AG04449 (cell line): ENCODE measurements at regions not wholly inside any gene's neighbourhood (a gene's known extent, or its start where the extent isn't known, plus 50 kb on each side); places are given as distances from the start of the nearest gene placed in this dataset.
"Not testable (repeated sequence)": the region's sequence is repeated elsewhere in the genome, so short reads cannot be mapped to it uniquely, and the experiment has no call there.

Experiments used
- CTCF ChIA-PET: fragments of 350-600 bp; formaldehyde crosslinking; extraction: SDS; loops from one replicate; lab custom pipeline; 2021; ENCODE audit warnings: antibody characterized with exemption; lab: Yijun Ruan, JAX
- POLR2A ChIA-PET: fragments of 400-600, 350-600 bp; formaldehyde crosslinking; extraction: SDS; loops from one replicate; lab custom pipeline; 2020; ENCODE audit warnings: antibody characterized with exemption, inconsistent platforms; lab: Yijun Ruan, JAX
- DNase-seq: peaks from one replicate; pipeline ENCODE4 v3.0.0-alpha.2; 2010; ENCODE audit warnings: low read depth, low spot score
- H3K4me3 ChIP-seq: 2 replicates; pipeline ENCODE4 v1.5.1; 2011; ENCODE audit warnings: low read depth, mild to moderate bottlenecking, control low read depth, low read length
- TF ChIP-seq, protein P1 (sequence below): IDR thresholded peaks from one replicate; pipeline ENCODE4 v1.5.1; 2011; ENCODE audit warnings: mild to moderate bottlenecking, moderate library complexity, low read length, control low read depth, inconsistent platforms; ENCODE audit not compliant: insufficient read depth; ENCODE audit errors: missing control alignments

DNA sequence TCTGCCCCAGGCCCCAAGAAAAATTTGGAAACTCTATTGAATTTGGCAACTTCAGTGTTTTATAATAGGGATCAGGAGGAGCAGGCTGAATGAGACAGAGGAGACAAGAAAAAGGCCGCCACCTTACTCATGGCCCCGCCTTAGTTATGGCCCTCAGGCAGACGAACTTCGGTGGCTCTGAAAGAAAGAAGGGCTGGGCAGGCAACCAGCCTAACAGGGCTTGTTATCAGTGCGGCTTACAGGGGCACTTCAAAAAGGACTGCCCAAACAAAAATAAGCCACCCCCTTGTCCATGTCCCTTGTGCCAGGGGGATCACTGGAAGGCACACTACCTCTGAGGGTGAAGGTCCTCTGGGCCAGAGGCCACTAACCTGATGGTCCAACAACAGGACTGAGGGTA is 146.3 kb upstream of the ATF7IP start:
- CTCF ChIA-PET: no interaction called here

DNA sequence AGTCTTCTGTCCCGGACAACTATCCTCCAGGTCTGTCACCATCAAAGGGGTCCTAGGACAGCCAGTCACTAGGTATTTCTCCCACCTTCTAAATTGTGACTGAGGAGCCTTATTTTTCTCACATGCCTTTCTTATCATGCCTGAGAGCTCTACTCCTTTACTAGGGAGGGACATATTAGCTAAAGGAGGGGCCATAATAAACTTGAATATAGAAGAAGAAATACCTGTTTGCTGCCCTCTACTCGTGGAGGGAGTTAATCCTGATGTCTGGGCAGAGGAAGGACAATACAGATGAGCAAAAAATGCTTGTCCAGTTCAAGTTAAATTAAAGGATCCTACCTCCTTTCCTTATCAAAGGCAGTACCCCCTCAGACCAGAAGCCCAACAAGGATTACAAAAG is 145.8 kb upstream of the ATF7IP start:
- POLR2A ChIA-PET: not testable (repeated sequence)

More for the DNA sequence above, 146.3 kb upstream of the ATF7IP start:
- POLR2A ChIA-PET: no interaction called here
- TF ChIP-seq, protein P1, sequence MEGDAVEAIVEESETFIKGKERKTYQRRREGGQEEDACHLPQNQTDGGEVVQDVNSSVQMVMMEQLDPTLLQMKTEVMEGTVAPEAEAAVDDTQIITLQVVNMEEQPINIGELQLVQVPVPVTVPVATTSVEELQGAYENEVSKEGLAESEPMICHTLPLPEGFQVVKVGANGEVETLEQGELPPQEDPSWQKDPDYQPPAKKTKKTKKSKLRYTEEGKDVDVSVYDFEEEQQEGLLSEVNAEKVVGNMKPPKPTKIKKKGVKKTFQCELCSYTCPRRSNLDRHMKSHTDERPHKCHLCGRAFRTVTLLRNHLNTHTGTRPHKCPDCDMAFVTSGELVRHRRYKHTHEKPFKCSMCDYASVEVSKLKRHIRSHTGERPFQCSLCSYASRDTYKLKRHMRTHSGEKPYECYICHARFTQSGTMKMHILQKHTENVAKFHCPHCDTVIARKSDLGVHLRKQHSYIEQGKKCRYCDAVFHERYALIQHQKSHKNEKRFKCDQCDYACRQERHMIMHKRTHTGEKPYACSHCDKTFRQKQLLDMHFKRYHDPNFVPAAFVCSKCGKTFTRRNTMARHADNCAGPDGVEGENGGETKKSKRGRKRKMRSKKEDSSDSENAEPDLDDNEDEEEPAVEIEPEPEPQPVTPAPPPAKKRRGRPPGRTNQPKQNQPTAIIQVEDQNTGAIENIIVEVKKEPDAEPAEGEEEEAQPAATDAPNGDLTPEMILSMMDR: no peak
- DNase-seq: no peak
- no peak overlapping the region for H3K4me3 ChIP-seq

DNA sequence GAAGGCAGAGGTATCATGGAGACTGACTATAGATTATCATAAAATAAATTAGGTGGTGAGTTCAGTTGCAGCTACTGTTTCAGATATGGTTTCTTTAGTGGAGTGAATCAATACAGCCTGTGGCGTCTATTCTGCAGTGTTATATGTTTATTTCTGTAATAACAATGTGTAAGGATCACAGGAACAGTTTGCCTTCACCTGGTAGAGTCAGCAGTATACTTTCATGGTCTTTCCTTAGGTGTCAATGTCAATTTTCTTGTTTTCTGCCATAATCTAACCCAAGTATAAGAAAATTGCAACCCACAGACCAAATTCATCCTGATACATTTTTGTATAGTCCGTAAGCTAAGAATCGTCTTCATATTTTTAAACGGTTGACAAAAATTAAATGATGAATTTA is 140.4 kb upstream of the ATF7IP start:
- H3K4me3 ChIP-seq: no peak overlapping the region
- CTCF ChIA-PET: interaction anchor here (0.8 to 1.2 kb wide), 2 partner anchors 13 to 58 kb away, joined by 3 to 5 read pairs; no protein-coding TSS in a partner anchor
- no peak for DNase-seq
- POLR2A ChIA-PET: no interaction called here
- TF ChIP-seq, protein P1: no peak

More for the DNA sequence above, 145.8 kb upstream of the ATF7IP start:
- CTCF ChIA-PET, DNase-seq, H3K4me3 ChIP-seq: not testable (repeated sequence)

DNA sequence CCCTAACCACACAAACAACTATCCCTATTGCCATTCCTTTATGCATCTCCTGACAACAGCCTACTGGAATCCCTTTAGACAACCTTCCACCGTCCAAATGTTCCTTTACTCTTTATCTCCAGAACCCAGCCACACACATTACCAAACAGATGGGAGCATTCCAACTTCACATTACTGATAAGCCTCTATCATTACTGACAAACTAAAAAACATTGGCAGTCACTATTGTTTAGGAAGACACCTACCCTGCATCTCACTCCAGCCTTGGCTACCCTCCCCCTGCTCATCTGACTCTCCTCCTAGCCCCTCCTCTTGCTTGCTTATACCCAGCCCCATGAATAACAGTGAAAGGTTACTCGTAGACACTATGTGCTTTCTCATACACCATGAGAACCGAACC is 130.3 kb upstream of the ATF7IP start:
- CTCF ChIA-PET: interaction anchor here (7.6 kb wide), 1 partner anchor 384 kb away, joined by 94 read pairs; no protein-coding TSS in a partner anchor
- DNase-seq, POLR2A ChIA-PET, H3K4me3 ChIP-seq: not testable (repeated sequence)

DNA sequence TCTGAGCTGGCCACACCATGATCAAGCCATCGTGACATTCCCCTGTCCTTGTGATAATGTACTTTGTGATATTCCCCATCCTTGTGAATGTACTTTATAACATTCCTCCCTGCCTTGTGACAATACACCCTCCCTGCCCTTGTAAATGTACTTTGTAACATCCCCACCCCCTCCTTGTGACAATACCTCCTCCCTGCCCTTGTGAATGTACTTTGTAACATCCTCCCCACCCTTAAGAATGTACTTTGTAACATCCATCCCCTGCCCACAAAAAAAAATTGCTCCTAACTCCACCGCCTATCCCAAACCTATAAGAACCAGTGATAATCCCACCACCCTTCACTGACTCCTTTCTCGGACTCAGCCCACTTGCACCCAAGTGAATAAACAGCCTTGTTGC is 128.8 kb upstream of the ATF7IP start:
- H3K4me3 ChIP-seq, POLR2A ChIA-PET, DNase-seq: not testable (repeated sequence)
- CTCF ChIA-PET: interaction anchor here (1.3 to 7.6 kb wide), 15 partner anchors 10 to 759 kb away, joined by 3 to 94 read pairs (median 15); no protein-coding TSS in a partner anchor

DNA sequence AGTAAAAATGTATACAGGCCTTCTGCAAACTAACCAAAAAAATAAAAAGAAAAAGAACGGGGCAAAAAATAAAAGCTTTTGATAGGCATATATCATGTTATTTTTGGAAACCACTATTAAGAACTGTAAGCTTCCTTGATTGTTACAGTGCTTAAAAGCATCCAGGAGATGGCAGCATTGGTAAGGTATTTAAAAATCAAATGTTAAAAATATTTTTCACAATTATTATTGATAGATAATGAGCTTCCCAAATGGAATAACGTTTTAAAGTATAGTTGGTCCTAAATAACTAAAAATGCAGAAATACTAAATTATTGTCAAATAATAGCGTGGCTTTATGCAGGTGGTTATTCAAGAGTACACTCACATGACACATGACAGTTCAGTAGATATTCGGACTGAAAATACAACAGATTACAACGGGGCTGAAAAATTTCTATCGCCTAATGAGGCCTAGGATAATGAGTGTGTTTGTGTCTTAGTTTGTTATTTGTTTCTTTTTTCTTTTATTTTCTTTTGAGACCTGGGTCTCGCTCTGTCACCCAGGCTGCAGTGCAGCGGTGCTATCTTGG is 127.2 kb upstream of the ATF7IP start:
- ChIA-PET POLR2A (no interaction called here), CTCF (interaction anchor here (0.7 to 7.6 kb wide), 54 partner anchors 9 to 756 kb away, joined by 3 to 94 read pairs (median 6); partner anchors contain the start of gene ATF7IP)
- no peak for DNase-seq
- TF ChIP-seq, protein P1: no peak
- no peak overlapping the region for H3K4me3 ChIP-seq

DNA sequence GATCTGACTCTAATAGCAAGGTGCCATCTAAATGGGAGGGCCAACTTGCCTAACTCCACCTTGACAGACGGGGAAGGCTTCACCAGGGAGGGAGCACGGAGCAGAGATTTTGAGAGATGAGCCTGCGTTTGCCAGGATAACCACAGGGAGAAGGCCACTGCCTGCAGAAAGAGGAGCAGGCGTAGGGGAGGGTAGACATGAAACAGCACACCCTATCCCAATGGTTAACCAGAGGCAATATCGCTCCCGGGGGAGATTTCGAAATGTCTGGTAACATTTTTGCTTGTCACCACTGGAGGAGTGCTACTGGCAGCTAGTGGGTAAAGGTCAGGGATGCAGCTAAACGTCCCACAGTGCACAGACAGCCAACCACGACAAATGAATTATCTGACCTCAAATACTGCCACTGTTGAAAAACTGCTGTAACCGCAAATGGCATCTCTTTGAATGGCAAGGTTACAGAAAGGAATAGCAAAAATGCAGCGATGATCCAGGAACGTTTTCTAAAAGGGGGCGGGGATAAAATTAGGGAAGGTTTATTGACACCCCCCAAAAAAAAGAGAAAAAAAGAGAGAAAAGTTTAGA is 126.0 kb upstream of the ATF7IP start:
- DNase-seq: no peak
- no peak overlapping the region; the same call in 1 of the 2 replicates for H3K4me3 ChIP-seq

More for the DNA sequence above, 126.0 kb upstream of the ATF7IP start:
- TF ChIP-seq, protein P1: no peak
- CTCF ChIA-PET: interaction anchor here (1.0 to 7.6 kb wide), 22 partner anchors 10 to 481 kb away, joined by 3 to 94 read pairs (median 10); partner anchors contain the start of gene ATF7IP
- POLR2A ChIA-PET: no interaction called here
